Activated effector memory CD4-positive, alpha-beta T cell treated with Interleukin-2 at 50 U/mL for 16 hours (primary cell): ENCODE measurements at regions not wholly inside any gene's neighbourhood (a gene's known extent, or its start where the extent isn't known, plus 50 kb on each side); places are given as distances from the start of the nearest gene placed in this dataset.

Experiments used
- DNase-seq: peaks from one replicate; pipeline ENCODE4 v3.0.0-alpha.2; 2020

GRCh38 chr19:29263305-29264135 lies 50.6 kb upstream of the UQCRFS1 start:
- DNase-seq = peak; percentile 21

- DNase-seq = no peak
Observed at GRCh38 chr19:29264897-29265296, 51.9 kb upstream of the UQCRFS1 start.

GRCh38 chr19:29265436-29265835 lies 52.5 kb upstream of the UQCRFS1 start:
- no peak for DNase-seq

GRCh38 chr19:29266001-29266400 lies 53.0 kb upstream of the UQCRFS1 start:
- no peak for DNase-seq

DNA sequence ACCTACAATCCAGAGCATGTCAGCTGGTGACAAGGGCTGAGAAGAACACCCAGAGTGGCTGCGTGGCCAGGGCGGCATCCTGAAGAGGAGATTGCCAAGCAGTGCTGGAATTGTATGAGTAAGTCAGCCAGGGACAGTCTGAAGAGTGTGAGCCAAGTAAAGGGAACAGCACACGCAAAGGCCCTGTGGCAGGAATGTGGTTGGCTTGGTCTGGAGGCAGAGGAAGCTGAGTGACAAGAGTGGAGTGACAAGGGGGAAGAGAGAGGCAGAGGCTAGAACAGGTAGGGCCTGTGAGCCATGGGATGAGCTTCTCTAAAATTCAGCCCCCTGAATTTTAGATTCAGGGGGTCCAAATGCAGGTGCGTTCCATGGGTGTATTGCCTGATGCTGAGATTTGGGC lies 53.7 kb upstream of the UQCRFS1 start:
- no peak for DNase-seq

- DNase-seq = no peak
Observed at GRCh38 chr19:29267701-29268100, 54.8 kb upstream of the UQCRFS1 start.

DNA sequence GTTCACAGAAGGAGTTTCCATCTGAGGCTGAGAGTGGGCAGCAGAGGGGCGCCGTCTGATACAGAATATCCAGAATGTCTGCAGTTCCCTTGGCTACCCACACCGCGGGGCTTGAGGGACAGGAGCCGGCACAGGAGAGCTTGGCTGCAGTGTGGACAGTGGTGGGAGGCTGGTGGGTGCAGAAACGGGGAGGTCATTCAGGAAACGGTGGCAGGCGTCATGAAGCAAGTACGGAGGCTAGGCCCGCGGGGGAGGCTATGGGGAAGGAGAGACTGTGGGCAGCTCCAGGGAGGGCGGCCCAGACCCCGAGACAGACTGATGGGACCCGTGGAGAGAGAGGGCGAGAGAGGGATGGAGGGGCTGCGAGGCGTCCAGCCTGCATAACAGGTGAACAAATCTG lies 55.2 kb upstream of the UQCRFS1 start:
- no peak for DNase-seq

DNA sequence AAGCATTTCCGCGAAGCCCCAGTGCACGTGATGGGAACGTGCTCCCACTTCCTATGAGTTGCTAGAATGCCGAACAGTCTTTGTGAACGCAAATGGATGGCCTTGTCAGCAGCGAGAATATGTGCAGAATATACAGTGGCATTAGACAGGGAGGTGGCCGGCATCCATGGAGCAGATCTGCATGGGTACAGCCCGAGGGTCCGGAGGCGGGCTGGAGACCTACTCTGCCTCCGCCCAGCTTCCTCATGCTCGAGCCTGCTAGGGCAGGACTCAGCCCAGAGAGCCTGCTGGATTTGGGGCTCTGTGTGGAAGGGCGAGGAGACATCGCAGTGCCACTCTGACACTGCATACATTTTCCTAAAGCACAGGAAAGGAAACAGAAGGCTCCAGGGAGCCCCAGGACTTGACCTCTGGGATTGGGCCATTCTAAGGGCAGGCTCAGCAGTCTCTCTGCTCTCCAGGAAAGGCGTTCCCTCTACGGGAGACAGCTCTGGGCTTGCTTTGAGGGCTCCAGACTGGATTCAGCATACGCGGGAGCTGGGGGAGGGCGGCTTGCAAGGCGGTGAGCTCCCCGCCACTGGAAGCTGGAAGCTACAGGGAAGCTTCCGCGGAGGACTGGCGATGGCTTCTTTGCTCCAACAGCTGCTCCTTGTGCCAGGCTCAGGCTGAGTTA lies 55.9 kb upstream of the UQCRFS1 start:
- DNase-seq = no peak

DNA sequence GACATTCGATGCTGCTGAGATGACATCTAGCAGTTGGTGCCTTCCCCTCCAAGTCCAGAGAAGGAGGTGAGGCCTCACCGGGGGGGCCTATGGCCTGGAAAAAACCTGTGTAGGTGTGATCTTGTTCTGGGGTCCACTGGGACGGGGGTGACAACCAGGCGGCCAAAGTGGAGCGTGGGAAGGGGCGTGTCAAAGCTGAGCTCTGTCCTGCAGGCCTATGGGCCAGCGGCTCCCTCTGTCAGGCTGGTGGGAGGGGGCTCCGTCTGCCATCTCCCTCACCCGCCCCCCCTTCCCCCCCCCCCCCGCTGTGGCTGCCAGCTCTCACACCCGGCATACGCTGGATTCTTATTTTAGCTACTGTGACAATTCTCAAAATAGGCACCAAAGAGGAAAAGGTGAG lies 56.7 kb upstream of the UQCRFS1 start:
- no peak for DNase-seq

- no peak for DNase-seq
Observed at GRCh38 chr19:29271341-29271740, 58.4 kb upstream of the UQCRFS1 start.

- DNase-seq = no peak
Observed at GRCh38 chr19:29271911-29272310, 59.0 kb upstream of the UQCRFS1 start.

GRCh38 chr19:29273000-29273640 lies 60.2 kb upstream of the UQCRFS1 start:
- DNase-seq = no peak

- DNase-seq = no peak
Observed at GRCh38 chr19:29275266-29275665, 62.3 kb upstream of the UQCRFS1 start.

GRCh38 chr19:29277102-29277501 lies 64.2 kb upstream of the UQCRFS1 start:
- DNase-seq = peak; percentile 43

GRCh38 chr19:29278716-29279115 lies 65.8 kb upstream of the UQCRFS1 start:
- no peak for DNase-seq

GRCh38 chr19:29283366-29283765 lies 70.4 kb upstream of the UQCRFS1 start:
- no peak for DNase-seq

DNA sequence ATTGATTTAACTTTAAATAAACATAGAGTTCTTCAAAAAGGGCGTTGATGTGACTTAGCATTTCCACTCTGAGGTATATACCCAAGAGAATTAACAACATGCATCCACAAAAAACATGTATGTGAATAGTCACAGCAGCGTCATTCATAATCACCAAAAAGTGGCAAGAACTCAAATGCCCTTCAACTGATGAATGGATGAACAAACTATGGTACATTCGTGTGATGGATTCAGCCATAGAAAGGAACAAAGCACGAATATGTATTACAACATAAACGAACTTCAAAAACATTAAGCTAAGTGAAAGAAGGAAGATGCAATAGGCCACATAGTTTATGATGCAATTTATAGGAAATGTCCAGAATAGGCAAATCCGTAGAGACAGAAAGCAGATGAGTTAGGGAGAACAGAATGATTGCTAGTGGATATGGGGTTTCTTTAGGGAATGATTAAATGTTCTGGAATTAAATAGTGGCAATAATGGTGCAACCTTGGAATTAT lies 72.3 kb upstream of the UQCRFS1 start:
- DNase-seq = no peak

GRCh38 chr19:29285878-29286277 lies 72.9 kb upstream of the UQCRFS1 start:
- no peak for DNase-seq

GRCh38 chr19:29287061-29287460 lies 74.1 kb upstream of the UQCRFS1 start:
- DNase-seq = no peak

DNA sequence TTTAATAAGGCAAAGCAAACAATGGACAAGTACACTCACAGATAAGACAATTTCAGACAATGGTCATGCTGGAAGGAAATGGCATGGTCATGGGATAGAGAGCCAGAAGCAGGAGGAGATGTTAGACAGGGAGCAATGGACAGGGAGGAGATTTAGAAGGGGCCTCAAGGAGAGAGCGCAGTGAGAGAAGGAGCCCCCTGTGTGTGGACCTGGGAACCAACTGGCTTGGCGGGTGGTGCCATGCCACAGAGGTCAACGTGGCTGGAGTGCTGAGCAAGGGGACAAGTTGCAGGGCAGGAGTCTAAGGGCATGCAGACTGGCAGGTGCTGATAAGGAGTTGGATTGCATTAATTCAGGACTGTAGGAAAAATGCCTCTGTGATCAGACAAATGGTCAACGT lies 75.3 kb upstream of the UQCRFS1 start:
- no peak for DNase-seq

- no peak for DNase-seq
Observed at GRCh38 chr19:29289020-29289419, 76.1 kb upstream of the UQCRFS1 start.

- no peak for DNase-seq
Observed at GRCh38 chr19:29290853-29291252, 77.9 kb upstream of the UQCRFS1 start.

GRCh38 chr19:29292153-29292552 lies 79.2 kb upstream of the UQCRFS1 start:
- no peak for DNase-seq

- DNase-seq = no peak
Observed at GRCh38 chr19:29292562-29292961, 79.6 kb upstream of the UQCRFS1 start.
